HL-60 (cell line): ENCODE measurements at regions not wholly inside any gene's neighbourhood (a gene's known extent, or its start where the extent isn't known, plus 50 kb on each side); places are given as distances from the start of the nearest gene placed in this dataset.

Experiments
- TF ChIP-seq, protein P1 (sequence below): IDR thresholded peaks from one replicate; pipeline ENCODE4 v1.5.1; 2011; ENCODE audit warnings: low read length, control low read depth, inconsistent platforms; ENCODE audit not compliant: insufficient read depth
- TF ChIP-seq, protein P2 (sequence below): IDR thresholded peaks from 2 replicates; pipeline ENCODE4 v1.6.1; 2012; ENCODE audit warnings: low read depth; ENCODE audit not compliant: insufficient replicate concordance

DNA sequence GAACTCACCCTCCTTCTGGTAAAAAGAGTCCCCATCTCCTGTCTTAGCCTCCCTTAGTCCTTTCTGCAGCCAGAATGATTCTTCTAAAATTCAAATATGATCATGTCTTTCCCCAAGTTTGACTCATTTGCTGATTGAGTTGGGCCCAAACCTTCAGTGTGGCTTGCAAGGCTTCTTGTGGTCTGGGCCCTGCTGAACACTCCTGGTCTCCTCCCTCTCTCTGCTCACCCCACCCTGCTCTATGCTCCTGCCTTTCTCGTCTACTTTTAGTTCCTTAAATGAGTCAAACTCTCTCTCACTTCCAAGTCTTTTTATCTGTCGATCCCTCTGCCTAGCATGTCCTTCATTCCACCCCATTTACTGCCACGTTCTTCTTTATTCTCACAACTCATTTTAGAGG, 72.6 kb downstream of the CCR1 start:
- TF ChIP-seq, protein P1, sequence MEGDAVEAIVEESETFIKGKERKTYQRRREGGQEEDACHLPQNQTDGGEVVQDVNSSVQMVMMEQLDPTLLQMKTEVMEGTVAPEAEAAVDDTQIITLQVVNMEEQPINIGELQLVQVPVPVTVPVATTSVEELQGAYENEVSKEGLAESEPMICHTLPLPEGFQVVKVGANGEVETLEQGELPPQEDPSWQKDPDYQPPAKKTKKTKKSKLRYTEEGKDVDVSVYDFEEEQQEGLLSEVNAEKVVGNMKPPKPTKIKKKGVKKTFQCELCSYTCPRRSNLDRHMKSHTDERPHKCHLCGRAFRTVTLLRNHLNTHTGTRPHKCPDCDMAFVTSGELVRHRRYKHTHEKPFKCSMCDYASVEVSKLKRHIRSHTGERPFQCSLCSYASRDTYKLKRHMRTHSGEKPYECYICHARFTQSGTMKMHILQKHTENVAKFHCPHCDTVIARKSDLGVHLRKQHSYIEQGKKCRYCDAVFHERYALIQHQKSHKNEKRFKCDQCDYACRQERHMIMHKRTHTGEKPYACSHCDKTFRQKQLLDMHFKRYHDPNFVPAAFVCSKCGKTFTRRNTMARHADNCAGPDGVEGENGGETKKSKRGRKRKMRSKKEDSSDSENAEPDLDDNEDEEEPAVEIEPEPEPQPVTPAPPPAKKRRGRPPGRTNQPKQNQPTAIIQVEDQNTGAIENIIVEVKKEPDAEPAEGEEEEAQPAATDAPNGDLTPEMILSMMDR, result no peak
- TF ChIP-seq, protein P2, sequence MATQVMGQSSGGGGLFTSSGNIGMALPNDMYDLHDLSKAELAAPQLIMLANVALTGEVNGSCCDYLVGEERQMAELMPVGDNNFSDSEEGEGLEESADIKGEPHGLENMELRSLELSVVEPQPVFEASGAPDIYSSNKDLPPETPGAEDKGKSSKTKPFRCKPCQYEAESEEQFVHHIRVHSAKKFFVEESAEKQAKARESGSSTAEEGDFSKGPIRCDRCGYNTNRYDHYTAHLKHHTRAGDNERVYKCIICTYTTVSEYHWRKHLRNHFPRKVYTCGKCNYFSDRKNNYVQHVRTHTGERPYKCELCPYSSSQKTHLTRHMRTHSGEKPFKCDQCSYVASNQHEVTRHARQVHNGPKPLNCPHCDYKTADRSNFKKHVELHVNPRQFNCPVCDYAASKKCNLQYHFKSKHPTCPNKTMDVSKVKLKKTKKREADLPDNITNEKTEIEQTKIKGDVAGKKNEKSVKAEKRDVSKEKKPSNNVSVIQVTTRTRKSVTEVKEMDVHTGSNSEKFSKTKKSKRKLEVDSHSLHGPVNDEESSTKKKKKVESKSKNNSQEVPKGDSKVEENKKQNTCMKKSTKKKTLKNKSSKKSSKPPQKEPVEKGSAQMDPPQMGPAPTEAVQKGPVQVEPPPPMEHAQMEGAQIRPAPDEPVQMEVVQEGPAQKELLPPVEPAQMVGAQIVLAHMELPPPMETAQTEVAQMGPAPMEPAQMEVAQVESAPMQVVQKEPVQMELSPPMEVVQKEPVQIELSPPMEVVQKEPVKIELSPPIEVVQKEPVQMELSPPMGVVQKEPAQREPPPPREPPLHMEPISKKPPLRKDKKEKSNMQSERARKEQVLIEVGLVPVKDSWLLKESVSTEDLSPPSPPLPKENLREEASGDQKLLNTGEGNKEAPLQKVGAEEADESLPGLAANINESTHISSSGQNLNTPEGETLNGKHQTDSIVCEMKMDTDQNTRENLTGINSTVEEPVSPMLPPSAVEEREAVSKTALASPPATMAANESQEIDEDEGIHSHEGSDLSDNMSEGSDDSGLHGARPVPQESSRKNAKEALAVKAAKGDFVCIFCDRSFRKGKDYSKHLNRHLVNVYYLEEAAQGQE, result no peak
